ENCODE measurements at regions not wholly inside any gene's neighbourhood (a gene's known extent, or its start where the extent isn't known, plus 50 kb on each side); places are given as distances from the start of the nearest gene placed in this dataset.

DNA sequence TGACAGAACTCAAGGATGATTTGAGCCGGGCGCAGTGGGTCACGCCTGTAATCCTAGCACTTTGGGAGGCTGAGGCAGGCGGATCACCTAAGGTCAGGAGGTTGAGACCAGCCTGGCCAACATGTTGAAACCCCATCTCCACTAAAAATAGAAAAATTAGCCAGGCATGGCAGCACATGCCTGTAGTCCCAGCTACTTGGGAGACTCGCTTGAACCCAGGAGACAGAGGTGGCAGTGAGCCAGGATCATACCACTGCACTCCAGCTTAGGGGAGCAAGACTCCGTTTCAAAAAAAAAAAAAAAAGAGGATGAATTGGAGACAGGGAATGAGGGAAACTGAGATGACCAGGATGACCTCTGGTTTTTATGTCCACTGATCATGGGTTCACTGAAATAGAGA lies 60.4 kb upstream of the CDIN1 start:
- TF ChIP-seq, protein P1, sequence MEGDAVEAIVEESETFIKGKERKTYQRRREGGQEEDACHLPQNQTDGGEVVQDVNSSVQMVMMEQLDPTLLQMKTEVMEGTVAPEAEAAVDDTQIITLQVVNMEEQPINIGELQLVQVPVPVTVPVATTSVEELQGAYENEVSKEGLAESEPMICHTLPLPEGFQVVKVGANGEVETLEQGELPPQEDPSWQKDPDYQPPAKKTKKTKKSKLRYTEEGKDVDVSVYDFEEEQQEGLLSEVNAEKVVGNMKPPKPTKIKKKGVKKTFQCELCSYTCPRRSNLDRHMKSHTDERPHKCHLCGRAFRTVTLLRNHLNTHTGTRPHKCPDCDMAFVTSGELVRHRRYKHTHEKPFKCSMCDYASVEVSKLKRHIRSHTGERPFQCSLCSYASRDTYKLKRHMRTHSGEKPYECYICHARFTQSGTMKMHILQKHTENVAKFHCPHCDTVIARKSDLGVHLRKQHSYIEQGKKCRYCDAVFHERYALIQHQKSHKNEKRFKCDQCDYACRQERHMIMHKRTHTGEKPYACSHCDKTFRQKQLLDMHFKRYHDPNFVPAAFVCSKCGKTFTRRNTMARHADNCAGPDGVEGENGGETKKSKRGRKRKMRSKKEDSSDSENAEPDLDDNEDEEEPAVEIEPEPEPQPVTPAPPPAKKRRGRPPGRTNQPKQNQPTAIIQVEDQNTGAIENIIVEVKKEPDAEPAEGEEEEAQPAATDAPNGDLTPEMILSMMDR (IDR thresholded peaks at IDR 0.05): no peak
- no peak for TF ChIP-seq POLR2AphosphoS5 (IDR thresholded peaks at IDR 0.05; ENCODE audit: insufficient read depth in 1 of 2, low read depth in 1 of 2)
- no peak for TF ChIP-seq POLR2A (IDR thresholded peaks at IDR 0.05)

Measured in vagina (tissue), 2 donors.